Epithelial cell of prostate (primary cell): ENCODE measurements at regions not wholly inside any gene's neighbourhood (a gene's known extent, or its start where the extent isn't known, plus 50 kb on each side); places are given as distances from the start of the nearest gene placed in this dataset.
A peak's percentile ranks its signal among the peaks of the same experiment; 100 is the strongest.

Experiments used
- DNase-seq: peaks from one replicate; pipeline ENCODE4 v3.0.0-alpha.2; 2011; ENCODE audit warnings: low read depth, low spot score
- H3K27ac ChIP-seq: fragments of 450-650 bp; 2 replicates; pipeline ENCODE4 v1.5.1; 2017; ENCODE audit warnings: mild to moderate bottlenecking

- H3K27ac ChIP-seq, result peak overlapping the region; percentile 63
- no peak for DNase-seq
Measured at GRCh38 chr15:58269455-58270414, 131.6 kb downstream of the AQP9 start.

DNA sequence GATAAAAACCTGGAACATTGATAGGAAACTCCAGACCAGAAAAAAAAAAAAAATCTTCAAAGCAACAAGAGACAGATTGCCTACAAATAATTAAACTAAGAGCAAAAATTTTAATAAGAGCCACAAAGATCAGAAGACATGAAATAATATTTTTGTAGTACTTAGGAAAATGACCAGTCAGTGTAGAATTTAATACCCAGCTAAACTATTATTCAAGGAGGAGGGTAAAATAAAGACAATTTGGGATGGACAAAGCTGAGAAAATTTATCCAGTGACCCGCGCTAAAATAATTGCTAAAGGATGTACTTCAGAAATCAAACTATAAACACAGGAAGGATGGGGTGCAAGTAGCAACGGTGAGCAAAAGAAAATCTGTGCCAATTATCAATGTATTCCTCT, 133.2 kb downstream of the AQP9 start:
- no peak for DNase-seq
- no peak overlapping the region for H3K27ac ChIP-seq

GRCh38 chr15:58273104-58273503, 134.9 kb downstream of the AQP9 start:
- H3K27ac ChIP-seq, result no peak overlapping the region
- no peak for DNase-seq

DNA sequence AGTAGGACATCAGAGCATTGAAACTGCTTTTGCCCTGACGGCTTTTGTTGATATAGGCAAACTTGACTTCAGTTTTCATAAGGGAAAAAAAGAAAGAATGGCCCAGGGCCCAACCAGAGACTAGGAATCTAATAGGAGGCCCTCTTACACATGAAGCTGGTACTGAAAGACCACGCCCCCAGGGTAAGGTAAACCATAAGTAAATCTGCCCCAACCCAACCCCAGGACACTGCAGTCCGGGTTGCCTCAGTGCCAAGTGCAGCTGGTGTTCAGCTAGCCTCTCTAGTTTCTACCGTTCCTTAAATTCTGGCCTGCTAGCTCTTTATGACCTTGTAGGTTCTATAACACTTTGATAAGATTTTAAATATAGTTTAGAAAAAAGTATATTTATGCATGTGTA, 136.7 kb downstream of the AQP9 start:
- no peak for DNase-seq
- no peak overlapping the region for H3K27ac ChIP-seq

DNA sequence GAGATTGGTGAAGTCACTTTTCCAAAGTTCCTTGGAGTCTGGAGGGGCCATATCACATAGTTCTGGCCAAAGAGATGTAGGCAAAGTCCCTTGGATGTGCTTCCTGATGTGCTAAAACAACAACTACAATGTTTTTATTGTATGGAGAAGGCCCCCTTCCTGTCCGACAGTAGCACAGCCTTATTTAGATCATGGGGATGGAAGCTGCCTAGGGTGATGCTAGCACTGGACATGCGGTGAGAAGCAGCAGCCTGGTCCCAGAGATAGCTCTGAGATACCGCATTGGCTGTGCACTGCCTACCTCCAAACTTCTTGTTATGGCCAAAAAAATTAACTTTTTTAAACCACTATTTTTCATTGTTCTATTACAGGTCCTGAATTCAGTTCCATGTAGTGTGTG, 137.6 kb downstream of the AQP9 start:
- H3K27ac ChIP-seq, result no peak overlapping the region
- no peak for DNase-seq

DNA sequence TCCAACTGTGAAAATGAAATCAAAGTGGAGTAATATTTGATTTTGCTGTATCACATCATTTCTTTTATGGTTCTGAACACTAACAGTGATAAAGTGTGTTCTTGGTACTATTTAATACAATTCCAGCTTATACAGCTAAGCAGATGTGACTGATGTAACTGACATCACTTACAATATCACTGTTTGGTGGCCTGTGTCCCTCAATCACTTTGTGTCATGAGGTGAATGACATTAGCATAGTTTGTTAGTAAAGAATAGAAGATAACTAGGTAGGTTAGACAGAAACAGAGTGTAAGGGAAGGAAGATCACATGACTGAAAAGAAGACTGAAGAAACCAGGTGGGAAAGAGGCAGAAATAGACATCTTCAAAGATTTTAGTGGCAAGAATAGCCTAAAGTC, 138.7 kb downstream of the AQP9 start:
- H3K27ac ChIP-seq, result no peak overlapping the region
- no peak for DNase-seq

DNA sequence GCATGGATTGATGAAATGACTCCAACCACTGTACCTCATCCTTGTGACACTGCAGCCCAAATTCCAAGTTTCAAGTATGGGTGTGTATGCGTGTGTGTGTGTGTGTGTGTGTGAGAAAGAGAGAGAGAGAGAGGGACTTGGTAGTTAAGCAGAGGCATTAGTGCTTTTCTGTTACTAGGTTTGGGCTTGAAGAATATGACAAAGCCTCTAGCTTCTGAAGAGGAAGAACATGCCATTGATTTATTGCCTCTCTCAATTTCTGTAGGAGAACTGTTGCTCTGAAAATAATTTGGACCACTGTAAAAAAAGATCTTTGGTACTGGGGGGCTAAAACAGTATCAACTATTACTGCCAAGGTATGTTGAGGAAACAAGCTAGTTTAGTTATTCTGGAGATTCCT, 139.2 kb downstream of the AQP9 start:
- no peak for DNase-seq
- H3K27ac ChIP-seq, result no peak overlapping the region

GRCh38 chr15:58279106-58279505, 140.9 kb downstream of the AQP9 start:
- no peak for DNase-seq
- H3K27ac ChIP-seq, result no peak overlapping the region

DNA sequence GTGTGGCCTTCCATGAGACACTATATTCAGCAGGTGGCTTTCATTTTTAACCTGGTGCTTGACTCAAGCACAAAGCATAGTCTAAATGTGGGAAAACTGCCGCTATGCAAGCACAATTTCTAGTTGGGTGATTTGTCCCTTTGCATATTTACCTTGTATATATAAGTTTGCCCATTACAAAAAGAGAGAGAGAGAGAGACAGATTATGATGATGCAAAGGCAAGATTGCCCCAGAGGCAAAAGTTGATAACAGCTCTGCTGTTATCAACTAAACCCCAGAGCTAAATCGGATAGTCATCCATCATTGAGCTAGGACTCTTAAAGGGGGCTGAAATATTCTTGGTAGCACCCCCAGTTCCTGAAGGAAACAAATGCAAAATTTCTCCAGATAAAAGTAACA, 141.5 kb downstream of the AQP9 start:
- no peak overlapping the region for H3K27ac ChIP-seq
- DNase-seq, result no peak

GRCh38 chr15:58282060-58282708, 144.0 kb downstream of the AQP9 start:
- H3K27ac ChIP-seq, result no peak overlapping the region

DNA sequence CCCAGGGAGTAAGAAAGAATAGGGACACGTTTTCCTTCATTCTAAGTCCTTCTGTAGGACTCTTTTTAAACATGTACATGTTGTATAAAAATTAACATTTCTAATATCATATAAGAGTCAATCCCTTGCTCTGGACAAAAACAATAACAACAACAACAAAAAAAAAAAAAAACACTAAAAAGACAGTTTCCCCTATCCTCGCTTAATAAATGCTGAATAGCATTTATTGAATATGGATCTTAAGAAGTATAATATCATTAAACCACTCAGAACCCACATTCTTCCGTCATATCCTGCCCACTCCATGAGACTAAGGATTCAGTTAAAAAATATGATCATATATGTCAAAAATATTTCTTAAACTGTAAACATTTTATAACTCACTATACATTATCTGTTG, 145.1 kb downstream of the AQP9 start:
- DNase-seq, result no peak
- H3K27ac ChIP-seq, result peak overlapping the region; percentile 82

More at GRCh38 chr15:58282060-58282708, 144.0 kb downstream of the AQP9 start:
- DNase-seq, result no peak

- peak overlapping the region; percentile 82 for H3K27ac ChIP-seq
- no peak for DNase-seq
Measured at GRCh38 chr15:58284293-58284692, 146.1 kb downstream of the AQP9 start.

- no peak for DNase-seq
- H3K27ac ChIP-seq, result peak overlapping the region; percentile 82
Measured at GRCh38 chr15:58285212-58285920, 146.4 kb upstream of the LIPC start.

DNA sequence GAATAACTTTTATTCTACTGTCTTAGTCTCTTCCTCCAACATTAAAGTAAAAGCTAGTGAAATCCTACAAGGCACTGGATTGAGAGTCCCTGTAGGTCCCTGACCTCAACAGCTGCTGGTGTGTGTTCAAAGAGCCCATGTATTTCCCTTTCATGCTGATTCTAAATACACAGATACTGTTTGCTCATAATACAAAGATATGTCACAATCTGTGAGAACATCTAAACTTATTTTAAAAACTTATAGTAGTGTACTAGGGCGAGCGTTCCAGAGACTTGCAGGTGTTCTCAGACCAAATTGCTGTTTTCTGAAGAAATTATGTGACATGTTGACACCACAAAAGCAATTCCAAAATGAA, 145.9 kb upstream of the LIPC start:
- DNase-seq, result no peak
- peak overlapping the region; percentile 82 for H3K27ac ChIP-seq

- peak overlapping the region; percentile 82 for H3K27ac ChIP-seq
- DNase-seq, result peak; percentile 57
Measured at GRCh38 chr15:58286523-58286922, 145.3 kb upstream of the LIPC start.

GRCh38 chr15:58287891-58288290, 143.9 kb upstream of the LIPC start:
- no peak for DNase-seq
- H3K27ac ChIP-seq, result no peak overlapping the region

DNA sequence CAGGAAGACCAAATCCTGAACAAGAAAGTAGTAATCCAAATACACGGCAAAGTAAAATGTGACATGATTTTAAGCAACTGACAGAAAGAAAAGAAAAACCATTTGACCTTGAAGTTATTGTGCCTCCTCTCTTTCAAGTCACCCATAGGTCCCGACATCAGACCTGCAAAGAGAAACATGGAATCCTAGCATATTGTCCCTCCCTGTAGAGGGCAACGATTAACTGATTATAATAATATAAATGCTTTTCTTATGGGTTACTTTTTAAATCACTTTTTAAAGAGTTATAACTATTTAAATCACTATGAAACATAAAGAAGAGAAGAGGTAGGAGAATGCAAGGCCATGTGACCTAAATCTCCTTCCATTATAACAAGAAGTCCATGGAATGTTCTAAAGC, 143.2 kb upstream of the LIPC start:
- no peak overlapping the region for H3K27ac ChIP-seq
- DNase-seq, result no peak

GRCh38 chr15:58291848-58292247, 139.9 kb upstream of the LIPC start:
- no peak overlapping the region for H3K27ac ChIP-seq
- no peak for DNase-seq

DNA sequence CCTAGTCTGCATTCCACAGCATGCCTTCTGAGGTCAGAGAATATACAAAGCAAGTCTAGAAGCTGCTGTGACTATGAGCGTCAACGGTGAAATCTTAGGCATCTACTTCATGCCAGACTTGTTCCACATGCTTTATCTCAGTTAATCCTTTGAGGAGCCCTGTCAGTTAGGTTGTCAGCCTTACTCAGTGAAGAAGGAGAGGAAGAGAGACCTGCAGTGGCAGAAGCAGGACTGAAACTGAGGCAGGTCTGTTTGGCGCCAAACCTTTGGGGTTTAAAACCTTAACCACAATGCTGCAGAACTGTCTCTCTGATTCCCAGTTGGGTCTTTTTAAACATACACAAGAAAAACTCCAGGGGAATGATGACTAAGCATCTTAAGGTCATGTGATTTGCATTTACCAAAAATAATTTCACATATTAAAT, 139.0 kb upstream of the LIPC start:
- no peak for DNase-seq
- no peak overlapping the region for H3K27ac ChIP-seq

DNA sequence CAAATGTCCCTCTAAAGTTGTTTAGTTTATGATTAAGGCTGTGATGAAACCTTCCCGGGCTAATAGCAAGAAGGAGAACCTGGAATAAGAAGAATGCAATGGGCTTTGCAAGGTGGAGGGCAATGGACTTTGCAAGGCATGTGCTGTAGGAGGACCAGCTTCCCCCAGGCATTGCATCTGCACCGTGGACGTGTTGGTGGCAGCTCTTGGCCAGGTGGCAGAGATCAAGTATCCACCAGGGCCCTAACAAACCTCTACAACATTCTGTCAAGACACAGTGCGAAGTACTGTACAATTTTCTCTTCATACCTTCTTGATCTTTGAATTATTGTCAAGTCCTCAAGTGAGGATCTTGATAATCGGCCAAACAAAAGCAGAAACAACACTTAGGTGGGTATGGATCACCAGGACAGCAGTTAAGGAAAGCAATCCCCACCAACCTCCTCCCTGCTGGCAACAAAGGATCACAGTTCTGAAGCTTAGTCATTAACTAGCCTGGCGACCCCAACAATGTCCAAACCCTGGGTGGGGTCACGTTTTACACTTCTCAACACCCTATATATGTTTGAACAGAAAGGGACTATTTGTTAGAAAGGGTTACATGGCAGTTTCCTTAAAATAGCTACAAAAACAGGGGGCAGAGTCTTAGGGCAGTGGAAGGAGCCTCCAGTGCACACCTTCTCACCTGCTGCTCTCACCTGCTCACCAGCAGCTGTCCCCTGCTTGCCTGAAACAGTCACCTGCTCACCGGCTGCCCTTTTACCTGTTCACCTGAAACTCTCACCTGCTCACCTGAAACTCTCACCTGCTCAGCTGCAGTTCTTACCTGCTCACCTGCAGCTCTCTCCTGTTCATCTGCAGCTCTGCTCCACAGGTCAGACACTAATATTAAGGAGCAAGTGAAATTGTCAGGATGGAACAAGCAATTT, 137.9 kb upstream of the LIPC start:
- H3K27ac ChIP-seq, result no peak overlapping the region
- DNase-seq, result no peak
